ENCODE measurements at regions not wholly inside any gene's neighbourhood (a gene's known extent, or its start where the extent isn't known, plus 50 kb on each side); places are given as distances from the start of the nearest gene placed in this dataset.

DNA sequence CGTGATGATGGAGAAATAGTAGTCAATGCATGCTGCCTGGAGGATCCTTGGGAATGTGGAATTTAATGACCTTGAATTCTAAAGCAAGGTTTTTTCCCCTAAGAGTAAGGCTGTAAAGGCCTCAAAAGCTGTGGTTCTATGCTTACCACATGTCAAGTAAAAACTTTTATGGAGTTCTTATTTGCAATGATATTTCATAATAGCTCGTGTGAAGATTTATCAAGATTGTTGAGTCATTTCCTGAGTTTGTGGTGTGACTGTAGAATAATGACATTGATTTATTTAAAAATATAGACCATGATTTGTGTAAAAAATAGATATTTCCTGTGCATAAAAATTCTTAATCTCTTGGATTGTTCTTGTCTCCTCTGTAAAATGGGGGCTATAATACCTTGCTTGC, 67.5 kb upstream of the SORCS1 start:
- TF ChIP-seq, protein P1, sequence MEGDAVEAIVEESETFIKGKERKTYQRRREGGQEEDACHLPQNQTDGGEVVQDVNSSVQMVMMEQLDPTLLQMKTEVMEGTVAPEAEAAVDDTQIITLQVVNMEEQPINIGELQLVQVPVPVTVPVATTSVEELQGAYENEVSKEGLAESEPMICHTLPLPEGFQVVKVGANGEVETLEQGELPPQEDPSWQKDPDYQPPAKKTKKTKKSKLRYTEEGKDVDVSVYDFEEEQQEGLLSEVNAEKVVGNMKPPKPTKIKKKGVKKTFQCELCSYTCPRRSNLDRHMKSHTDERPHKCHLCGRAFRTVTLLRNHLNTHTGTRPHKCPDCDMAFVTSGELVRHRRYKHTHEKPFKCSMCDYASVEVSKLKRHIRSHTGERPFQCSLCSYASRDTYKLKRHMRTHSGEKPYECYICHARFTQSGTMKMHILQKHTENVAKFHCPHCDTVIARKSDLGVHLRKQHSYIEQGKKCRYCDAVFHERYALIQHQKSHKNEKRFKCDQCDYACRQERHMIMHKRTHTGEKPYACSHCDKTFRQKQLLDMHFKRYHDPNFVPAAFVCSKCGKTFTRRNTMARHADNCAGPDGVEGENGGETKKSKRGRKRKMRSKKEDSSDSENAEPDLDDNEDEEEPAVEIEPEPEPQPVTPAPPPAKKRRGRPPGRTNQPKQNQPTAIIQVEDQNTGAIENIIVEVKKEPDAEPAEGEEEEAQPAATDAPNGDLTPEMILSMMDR (conservative IDR thresholded peaks at IDR 0.05; ENCODE audit: low read length) = no peak
- no peak for TF ChIP-seq EZH2phosphoT487 (IDR thresholded peaks at IDR 0.05; ENCODE audit: borderline replicate concordance)

Measured in Loucy (cell line).